Gastroesophageal sphincter (tissue), 4 donors: ENCODE measurements at regions not wholly inside any gene's neighbourhood (a gene's known extent, or its start where the extent isn't known, plus 50 kb on each side); places are given as distances from the start of the nearest gene placed in this dataset.

Experiments
- ATAC-seq: fragments of 150-250 bp; one replicate; pipeline ENCODE4 v1.9.1; 2016; ENCODE audit warnings: mild to moderate bottlenecking, moderate library complexity
- H3K27ac ChIP-seq, 4 donors: fragments of 200-600 bp; sonication (generic) in 3 of 4; 1 replicate in 3 of 4; 2 replicates in 1 of 4; pipeline ENCODE4 v1.5.1; 2016 to 2019
- H3K27me3 ChIP-seq: fragments of 200-600 bp; sonication (generic); one replicate; pipeline ENCODE4 v1.5.1; 2019
- H3K36me3 ChIP-seq, 2 donors: fragments of 200-600 bp; sonication (generic); one replicate each; pipeline ENCODE4 v1.5.1; 2019; ENCODE audit warnings: control low read depth in 1 of 2
- H3K4me1 ChIP-seq, 3 donors: fragments of 200-600 bp; sonication (generic); 1 replicate in 2 of 3; 2 replicates in 1 of 3; pipeline ENCODE4 v1.5.1; 2016 to 2019; ENCODE audit warnings: control low read depth in 2 of 3
- H3K4me3 ChIP-seq, 2 donors: fragments of 200-600 bp; sonication (generic); one replicate each; pipeline ENCODE4 v1.5.1; 2019; ENCODE audit warnings: mild to moderate bottlenecking in 1 of 2, moderate library complexity in 1 of 2
- H3K9me3 ChIP-seq, 3 donors: fragments of 200-600 bp; sonication (generic); one replicate each; pipeline ENCODE4 v1.5.1; 2017 to 2019; ENCODE audit warnings: control low read depth in 2 of 3
- CTCF ChIP-seq, 4 experiments: fragments of 200-600 bp in 2 of 4; fragments of 450-650 bp in 2 of 4; sonication (generic) in 1 of 4; IDR thresholded peaks; one replicate each; pipeline ENCODE4 v1.5.1; 2017 to 2019; ENCODE audit warnings: antibody characterized with exemption in 4 of 4, mild to moderate bottlenecking in 2 of 4, moderate library complexity in 2 of 4
- EP300 ChIP-seq: sonication (generic); formaldehyde crosslinking; IDR thresholded peaks from one replicate; pipeline ENCODE4 v1.6.1; 2017; ENCODE audit warnings: antibody characterized with exemption, mild to moderate bottlenecking
- POLR2A ChIP-seq, 2 donors: fragments of 450-650 bp; IDR thresholded peaks; one replicate each; pipeline ENCODE4 v1.6.1; 2017; ENCODE audit warnings: antibody characterized with exemption in 2 of 2, mild to moderate bottlenecking in 2 of 2, moderate library complexity in 1 of 2
- POLR2AphosphoS5 ChIP-seq: sonication (generic); formaldehyde crosslinking; IDR thresholded peaks from one replicate; pipeline ENCODE4 v1.6.1; 2017; ENCODE audit warnings: antibody characterized with exemption
- whole genome bisulfite sequencing, 2 donors: methylation state at CpG; one replicate each; pipeline ENCODE4 v1.1.5; 2018; ENCODE audit warnings: low coverage in 1 of 2; 5-methylcytosine and 5-hydroxymethylcytosine counted together

DNA sequence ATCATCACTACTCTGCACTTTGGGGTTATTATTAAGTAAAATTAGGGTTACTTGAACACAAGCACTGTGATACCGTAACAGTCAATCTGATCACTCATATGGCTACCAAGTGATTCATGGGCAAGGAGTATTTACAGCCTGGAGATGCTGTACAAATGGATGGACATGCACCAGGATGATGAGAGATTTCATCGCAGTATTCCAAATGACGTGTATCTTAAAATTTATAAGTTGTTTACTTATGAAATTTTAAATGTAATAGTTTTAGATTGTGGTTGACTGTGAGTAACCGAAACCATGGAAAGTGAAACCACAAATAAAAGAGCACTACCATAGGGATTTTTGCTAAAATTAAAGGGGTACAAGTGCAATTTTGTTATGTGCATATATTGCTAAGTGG is 462.2 kb upstream of the PTGER4 start:
- Histone ChIP-seq H3K4me3 (no peak overlapping the region), H3K36me3 (no peaks in the 10 kb centered on the region), H3K27ac (no peak overlapping the region), H3K4me1 (no peaks in the 10 kb centered on the region), H3K9me3 (no peaks in the 10 kb centered on the region), H3K27me3 (no peaks in the 10 kb centered on the region)
- ATAC-seq = no peak
- WGBS, 2 donors = 92% methylated on average over 3 to 4 of the region's 4 CpGs
- no peak for TF ChIP-seq EP300
- no peak for TF ChIP-seq POLR2A (IDR thresholded peaks at IDR 0.05)
- TF ChIP-seq POLR2AphosphoS5 = no peak
- TF ChIP-seq CTCF (IDR thresholded peaks at IDR 0.05) = no peak

- Histone ChIP-seq H3K27ac (no peak overlapping the region), H3K27me3 (no peaks in the 10 kb centered on the region), H3K4me3 (no peak overlapping the region), H3K9me3 (no peaks in the 10 kb centered on the region), H3K36me3 (no peaks in the 10 kb centered on the region), H3K4me1 (no peaks in the 10 kb centered on the region)
- 93 to 94% methylated on average over 1 of the region's 1 CpG for WGBS, 2 donors
- TF ChIP-seq CTCF (IDR thresholded peaks at IDR 0.05) (no peak), EP300 (no peak), POLR2AphosphoS5 (no peak), POLR2A (IDR thresholded peaks at IDR 0.05) (no peak)
- ATAC-seq = no peak
Measured at GRCh38 chr5:40210694-40211093, 469.0 kb upstream of the PTGER4 start.

- H3K27ac ChIP-seq = no peak overlapping the region
- 66 to 79% methylated on average over 2 of the region's 2 CpGs for WGBS, 2 donors
- no peak overlapping the region for H3K4me3 ChIP-seq
- H3K36me3 ChIP-seq = no peaks in the 10 kb centered on the region
- no peaks in the 10 kb centered on the region for H3K27me3 ChIP-seq
- H3K9me3 ChIP-seq = no peaks in the 10 kb centered on the region
- H3K4me1 ChIP-seq = no peaks in the 10 kb centered on the region
- no peak for ATAC-seq
- no peak for TF ChIP-seq POLR2A (IDR thresholded peaks at IDR 0.05)
- TF ChIP-seq POLR2AphosphoS5 = no peak
- TF ChIP-seq EP300 = no peak
- no peak for TF ChIP-seq CTCF (IDR thresholded peaks at IDR 0.05)
Measured at GRCh38 chr5:40206030-40206429, 473.7 kb upstream of the PTGER4 start.

DNA sequence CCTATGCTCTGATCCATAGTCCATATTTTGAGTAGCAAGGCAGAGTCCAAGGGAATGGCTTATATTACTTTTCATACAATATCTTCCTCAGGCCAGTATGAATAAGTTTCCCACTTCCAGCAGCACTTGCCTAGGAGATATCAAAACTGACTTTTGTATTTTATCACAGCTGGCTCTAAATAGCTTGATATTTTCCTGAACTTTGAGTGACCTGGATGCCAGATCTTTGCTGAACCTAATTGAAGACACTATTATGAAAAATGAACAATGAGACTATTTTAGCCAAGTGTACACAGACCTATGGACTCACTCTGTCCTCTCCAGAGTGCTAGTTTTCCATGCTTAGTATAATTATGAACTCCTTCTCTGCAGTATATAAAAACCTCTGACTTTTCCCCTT is 475.6 kb upstream of the PTGER4 start:
- Histone ChIP-seq H3K27me3 (no peaks in the 10 kb centered on the region), H3K36me3 (no peaks in the 10 kb centered on the region), H3K4me1 (no peaks in the 10 kb centered on the region), H3K9me3 (no peaks in the 10 kb centered on the region), H3K4me3 (no peak overlapping the region), H3K27ac (no peak overlapping the region)
- TF ChIP-seq POLR2AphosphoS5 (no peak), EP300 (no peak), CTCF (IDR thresholded peaks at IDR 0.05) (no peak), POLR2A (IDR thresholded peaks at IDR 0.05) (no peak)
- no peak for ATAC-seq

GRCh38 chr5:40202814-40203440 is 476.8 kb upstream of the PTGER4 start:
- Histone ChIP-seq H3K4me1 (no peaks in the 10 kb centered on the region), H3K4me3 (no peak overlapping the region), H3K36me3 (no peaks in the 10 kb centered on the region), H3K9me3 (no peaks in the 10 kb centered on the region), H3K27ac (no peak overlapping the region), H3K27me3 (no peaks in the 10 kb centered on the region)
- no peak for TF ChIP-seq CTCF (IDR thresholded peaks at IDR 0.05)
- no peak for TF ChIP-seq EP300
- TF ChIP-seq POLR2A (IDR thresholded peaks at IDR 0.05) = no peak
- TF ChIP-seq POLR2AphosphoS5 = no peak
- peak; percentile 51 for ATAC-seq
